Mesenchymal stem cell (in vitro differentiated cells and primary cell): ENCODE measurements at regions not wholly inside any gene's neighbourhood (a gene's known extent, or its start where the extent isn't known, plus 50 kb on each side); places are given as distances from the start of the nearest gene placed in this dataset.

Experiments used
- DNase-seq: peaks from one replicate; pipeline ENCODE4 v3.0.0-alpha.2; 2013
- H2AFZ ChIP-seq: one replicate; pipeline ENCODE4 v1.6.1; 2013; ENCODE audit warnings: low read depth, mild to moderate bottlenecking, control low read depth, inconsistent platforms, low read length, moderate library complexity
- H2AK5ac ChIP-seq: 2 replicates; pipeline ENCODE4 v1.6.1; 2013; ENCODE audit warnings: low read length, moderate library complexity, mild to moderate bottlenecking, inconsistent platforms; ENCODE audit not compliant: severe bottlenecking
- H2BK120ac ChIP-seq: one replicate; pipeline ENCODE4 v1.6.1; 2013; ENCODE audit warnings: low read depth, mild to moderate bottlenecking, inconsistent platforms, low read length, moderate library complexity
- H2BK12ac ChIP-seq, 2 experiments: one replicate each; pipeline ENCODE4 v1.6.1; 2013; ENCODE audit warnings: inconsistent platforms in 2 of 2, low read length in 2 of 2, mild to moderate bottlenecking in 2 of 2, moderate library complexity in 2 of 2, control low read depth in 1 of 2
- H2BK15ac ChIP-seq: one replicate; pipeline ENCODE4 v1.6.1; 2013; ENCODE audit warnings: mild to moderate bottlenecking, low read depth, inconsistent platforms; ENCODE audit not compliant: poor library complexity, severe bottlenecking
- H2BK5ac ChIP-seq: 2 replicates; pipeline ENCODE4 v1.6.1; 2013; ENCODE audit warnings: low read depth, mild to moderate bottlenecking, low read length, control low read depth, inconsistent platforms; ENCODE audit not compliant: poor library complexity, severe bottlenecking
- H3K14ac ChIP-seq, 2 experiments: one replicate each; pipeline ENCODE4 v1.6.1; 2013; ENCODE audit warnings: inconsistent platforms in 2 of 2, low read length in 2 of 2, control low read depth in 1 of 2, mild to moderate bottlenecking in 1 of 2, moderate library complexity in 1 of 2
- H3K18ac ChIP-seq, 2 experiments: one replicate each; pipeline ENCODE4 v1.6.1; 2013; ENCODE audit warnings: inconsistent platforms in 2 of 2, low read length in 2 of 2, control low read depth in 1 of 2, low read depth in 1 of 2, mild to moderate bottlenecking in 1 of 2
- H3K23ac ChIP-seq, 2 experiments: one replicate each; pipeline ENCODE4 v1.6.1; 2013; ENCODE audit warnings: inconsistent platforms in 2 of 2, low read length in 2 of 2, mild to moderate bottlenecking in 2 of 2, moderate library complexity in 2 of 2, control low read depth in 1 of 2
- H3K27ac ChIP-seq: 2 replicates; pipeline ENCODE4 v1.5.1; 2013; ENCODE audit warnings: mild to moderate bottlenecking, moderate library complexity, low read length, control low read depth, inconsistent platforms; ENCODE audit not compliant: poor library complexity, severe bottlenecking
- H3K27me3 ChIP-seq, 2 experiments: 2 replicates each; pipeline versions ENCODE4 v1.6.1 to v1.7.0; 2013; ENCODE audit warnings: low read length in 2 of 2, mild to moderate bottlenecking in 2 of 2, moderate library complexity in 2 of 2, control low read depth in 1 of 2, inconsistent platforms in 1 of 2; ENCODE audit not compliant: control insufficient read depth in 1 of 2, insufficient read depth in 1 of 2
- H3K36me3 ChIP-seq, 2 experiments: 2 replicates each; pipeline versions ENCODE4 v1.6.1 to v1.7.0; 2013; ENCODE audit warnings: low read length in 2 of 2, control low read depth in 1 of 2, inconsistent platforms in 1 of 2, low read depth in 1 of 2, mild to moderate bottlenecking in 1 of 2; ENCODE audit not compliant: insufficient read depth in 2 of 2, control insufficient read depth in 1 of 2
- H3K4ac ChIP-seq, 2 experiments: one replicate each; pipeline ENCODE4 v1.6.1; 2013; ENCODE audit warnings: inconsistent platforms in 2 of 2, low read length in 2 of 2, mild to moderate bottlenecking in 2 of 2, moderate library complexity in 2 of 2, control low read depth in 1 of 2, low read depth in 1 of 2
- H3K4me1 ChIP-seq: 2 replicates; pipeline ENCODE4 v1.6.1; 2013; ENCODE audit warnings: low read depth, low read length, control low read depth; ENCODE audit not compliant: control insufficient read depth, insufficient read depth
- H3K4me2 ChIP-seq: 2 replicates; pipeline ENCODE4 v1.6.1; 2013; ENCODE audit warnings: low read length, mild to moderate bottlenecking, inconsistent platforms; ENCODE audit not compliant: poor library complexity, severe bottlenecking
- H3K4me3 ChIP-seq, 2 experiments: 2 replicates each; pipeline versions ENCODE4 v1.5.1 to v1.7.0; 2013; ENCODE audit warnings: low read length in 2 of 2, mild to moderate bottlenecking in 2 of 2, control low read depth in 1 of 2, low read depth in 1 of 2; ENCODE audit not compliant: insufficient read depth in 1 of 2
- H3K79me1 ChIP-seq: replicated peaks from 2 replicates; pipeline ENCODE4 v1.6.1; 2013; ENCODE audit warnings: mild to moderate bottlenecking, control low read depth, low read length, inconsistent platforms; ENCODE audit not compliant: poor library complexity, severe bottlenecking
- H3K9ac ChIP-seq: 2 replicates; pipeline ENCODE4 v1.7.0; 2013; ENCODE audit warnings: mild to moderate bottlenecking, low read length, moderate library complexity
- H3K9me3 ChIP-seq: 2 replicates; pipeline ENCODE4 v1.7.0; 2013; ENCODE audit warnings: mild to moderate bottlenecking, low read length; ENCODE audit not compliant: control insufficient read depth
- H4K8ac ChIP-seq: one replicate; pipeline ENCODE4 v1.6.1; 2013; ENCODE audit warnings: inconsistent platforms, mild to moderate bottlenecking, low read length, moderate library complexity
- H4K91ac ChIP-seq: one replicate; pipeline ENCODE4 v1.6.1; 2013; ENCODE audit warnings: mild to moderate bottlenecking, low read length, inconsistent platforms
- WGBS: methylation state at CpG from one replicate; pipeline ENCODE4 v1.1.7; 2013; ENCODE audit warnings: mixed read lengths; 5-methylcytosine and 5-hydroxymethylcytosine counted together

GRCh38 chr12:83321971-83322370 lies 635.3 kb downstream of the TMTC2 start:
- H3K18ac ChIP-seq = no peak overlapping the region
- no peak for DNase-seq
- no peak overlapping the region for H3K23ac ChIP-seq
- no peak overlapping the region for H3K9ac ChIP-seq
- no peaks in the 10 kb centered on the region for H3K4me1 ChIP-seq
- H2AK5ac ChIP-seq = no peak overlapping the region
- H2BK5ac ChIP-seq = no peak overlapping the region
- H3K4me3 ChIP-seq = no peak overlapping the region
- no peak overlapping the region for H3K14ac ChIP-seq
- no peaks in the 10 kb centered on the region for H3K36me3 ChIP-seq
- WGBS = 97% methylated on average over 2 of the region's 2 CpGs
- H3K9me3 ChIP-seq = no peaks in the 10 kb centered on the region
- H2AFZ ChIP-seq = no peak overlapping the region
- H3K79me1 ChIP-seq = no peaks in the 10 kb centered on the region
- no peak overlapping the region for H2BK120ac ChIP-seq
- no peak overlapping the region for H4K8ac ChIP-seq
- H4K91ac ChIP-seq = no peak overlapping the region
- H2BK12ac ChIP-seq = no peak overlapping the region
- H3K27me3 ChIP-seq = no peaks in the 10 kb centered on the region
- no peak overlapping the region for H3K4me2 ChIP-seq
- no peak overlapping the region for H2BK15ac ChIP-seq
- no peak overlapping the region for H3K4ac ChIP-seq
- H3K27ac ChIP-seq = no peak overlapping the region

- no peaks in the 10 kb centered on the region for H3K9me3 ChIP-seq
- no peak overlapping the region for H3K4me2 ChIP-seq
- H3K23ac ChIP-seq = no peak overlapping the region
- H3K18ac ChIP-seq = no peak overlapping the region
- no peak overlapping the region for H3K4ac ChIP-seq
- no peak overlapping the region for H3K27ac ChIP-seq
- no peak overlapping the region for H2BK120ac ChIP-seq
- no peak overlapping the region for H2AK5ac ChIP-seq
- no peaks in the 10 kb centered on the region for H3K27me3 ChIP-seq
- H4K91ac ChIP-seq = no peak overlapping the region
- H2BK5ac ChIP-seq = no peak overlapping the region
- H3K9ac ChIP-seq = no peak overlapping the region
- H2AFZ ChIP-seq = no peak overlapping the region
- H3K14ac ChIP-seq = no peak overlapping the region
- no peaks in the 10 kb centered on the region for H3K36me3 ChIP-seq
- no peak overlapping the region for H3K4me3 ChIP-seq
- H3K79me1 ChIP-seq = no peaks in the 10 kb centered on the region
- H3K4me1 ChIP-seq = no peaks in the 10 kb centered on the region
- H2BK15ac ChIP-seq = no peak overlapping the region
- no peak for DNase-seq
- H4K8ac ChIP-seq = no peak overlapping the region
- WGBS = 76% methylated on average over 2 of the region's 2 CpGs
- H2BK12ac ChIP-seq = no peak overlapping the region
Measured at GRCh38 chr12:83320350-83320749, 633.6 kb downstream of the TMTC2 start.

- H2AFZ ChIP-seq = no peak overlapping the region
- no peak overlapping the region for H4K8ac ChIP-seq
- H4K91ac ChIP-seq = no peak overlapping the region
- H3K18ac ChIP-seq = no peak overlapping the region
- no peaks in the 10 kb centered on the region for H3K4me1 ChIP-seq
- H2BK12ac ChIP-seq = no peak overlapping the region
- no peak overlapping the region for H2BK120ac ChIP-seq
- DNase-seq = peak; percentile 14
- no peaks in the 10 kb centered on the region for H3K9me3 ChIP-seq
- no CpG with 5 or more reads among the region's 1 CpG for WGBS
- no peak overlapping the region for H3K4ac ChIP-seq
- H2AK5ac ChIP-seq = no peak overlapping the region
- no peaks in the 10 kb centered on the region for H3K36me3 ChIP-seq
- no peaks in the 10 kb centered on the region for H3K27me3 ChIP-seq
- no peak overlapping the region for H3K9ac ChIP-seq
- no peaks in the 10 kb centered on the region for H3K79me1 ChIP-seq
- H2BK5ac ChIP-seq = no peak overlapping the region
- no peak overlapping the region for H3K27ac ChIP-seq
- no peak overlapping the region for H2BK15ac ChIP-seq
- no peak overlapping the region for H3K4me3 ChIP-seq
- no peak overlapping the region for H3K14ac ChIP-seq
- H3K4me2 ChIP-seq = no peak overlapping the region
- H3K23ac ChIP-seq = no peak overlapping the region
Measured at GRCh38 chr12:83318386-83319098, 631.8 kb downstream of the TMTC2 start.

GRCh38 chr12:83317595-83317994 lies 630.9 kb downstream of the TMTC2 start:
- DNase-seq = no peak
- no peak overlapping the region for H3K27ac ChIP-seq
- no peak overlapping the region for H4K8ac ChIP-seq
- no peak overlapping the region for H2BK12ac ChIP-seq
- H3K9me3 ChIP-seq = no peaks in the 10 kb centered on the region
- no peak overlapping the region for H4K91ac ChIP-seq
- no peak overlapping the region for H3K9ac ChIP-seq
- no peak overlapping the region for H2BK120ac ChIP-seq
- no peaks in the 10 kb centered on the region for H3K4me1 ChIP-seq
- no peak overlapping the region for H3K4me2 ChIP-seq
- H3K36me3 ChIP-seq = no peaks in the 10 kb centered on the region
- no peaks in the 10 kb centered on the region for H3K27me3 ChIP-seq
- no peaks in the 10 kb centered on the region for H3K79me1 ChIP-seq
- 87% methylated on average over 3 of the region's 3 CpGs for WGBS
- H3K4me3 ChIP-seq = no peak overlapping the region
- H2BK15ac ChIP-seq = no peak overlapping the region
- no peak overlapping the region for H3K14ac ChIP-seq
- H2BK5ac ChIP-seq = no peak overlapping the region
- no peak overlapping the region for H2AK5ac ChIP-seq
- H2AFZ ChIP-seq = no peak overlapping the region
- no peak overlapping the region for H3K18ac ChIP-seq
- no peak overlapping the region for H3K23ac ChIP-seq
- H3K4ac ChIP-seq = no peak overlapping the region
